Neural cell (in vitro differentiated cells): ENCODE measurements at regions not wholly inside any gene's neighbourhood (a gene's known extent, or its start where the extent isn't known, plus 50 kb on each side); places are given as distances from the start of the nearest gene placed in this dataset.

Experiments
- H2AFZ ChIP-seq: fragments of 200-600, 300-800 bp; sonication (generic), shearing (Covaris generic); 2 replicates; pipeline ENCODE4 v1.6.0; 2014; ENCODE audit warnings: low read depth, mild to moderate bottlenecking, antibody characterized with exemption, low read length, moderate library complexity
- H3F3A ChIP-seq: fragments of 200-600 bp; shearing (Covaris generic); 2 replicates; pipeline ENCODE4 v1.6.1; 2016; ENCODE audit warnings: mild to moderate bottlenecking, moderate library complexity, mixed read lengths, antibody characterized with exemption, low read length; ENCODE audit not compliant: insufficient read depth, poor library complexity, severe bottlenecking
- H3K27ac ChIP-seq: fragments of 200-600, 300-800 bp; sonication (generic), shearing (Covaris generic); 2 replicates; pipeline ENCODE4 v1.5.1; 2014; ENCODE audit warnings: mild to moderate bottlenecking, low read length, moderate library complexity
- H3K27me3 ChIP-seq: fragments of 300-800, 200-600 bp; sonication (generic), shearing (Covaris generic); 2 replicates; pipeline ENCODE4 v1.6.0; 2014; ENCODE audit warnings: mild to moderate bottlenecking, low read depth, low read length, moderate library complexity; ENCODE audit not compliant: insufficient read depth
- H3K36me3 ChIP-seq: fragments of 300-800, 200-600 bp; sonication (generic), shearing (Covaris generic); 2 replicates; pipeline ENCODE4 v1.5.1; 2014; ENCODE audit warnings: mild to moderate bottlenecking, antibody characterized with exemption, low read length, moderate library complexity; ENCODE audit not compliant: insufficient read depth
- H3K4me2 ChIP-seq: fragments of 300-800, 200-600 bp; sonication (generic), shearing (Covaris generic); 2 replicates; pipeline ENCODE4 v1.6.0; 2014; ENCODE audit warnings: mild to moderate bottlenecking, low read length
- H3K4me3 ChIP-seq: fragments of 300-800, 200-600 bp; sonication (generic), shearing (Covaris generic); 2 replicates; pipeline ENCODE4 v1.5.1; 2014; ENCODE audit warnings: mild to moderate bottlenecking, low read length, moderate library complexity
- H3K79me2 ChIP-seq: fragments of 200-600 bp; shearing (Covaris generic); replicated peaks from 2 replicates; pipeline ENCODE4 v1.6.0; 2014; ENCODE audit warnings: mild to moderate bottlenecking, low read length, moderate library complexity; ENCODE audit not compliant: insufficient read depth
- H3K9ac ChIP-seq: fragments of 300-800, 200-600 bp; sonication (generic), shearing (Covaris generic); 2 replicates; pipeline ENCODE4 v1.6.1; 2016; ENCODE audit warnings: mild to moderate bottlenecking, low read length, mixed read lengths
- H3K9me2 ChIP-seq: fragments of 200-600 bp; shearing (Covaris generic); 2 replicates; pipeline ENCODE4 v1.6.1; 2016; ENCODE audit warnings: mild to moderate bottlenecking, low read length, mixed read lengths; ENCODE audit not compliant: insufficient read depth
- H3K9me3 ChIP-seq: fragments of 200-600, 300-800 bp; sonication (generic), shearing (Covaris generic); 2 replicates; pipeline ENCODE4 v1.6.1; 2016; ENCODE audit warnings: mild to moderate bottlenecking, mixed run types, low read length, moderate library complexity, mixed read lengths
- H4K20me1 ChIP-seq: fragments of 200-600 bp; shearing (Covaris generic); 2 replicates; pipeline ENCODE4 v1.6.1; 2016; ENCODE audit warnings: mild to moderate bottlenecking, mixed run types; ENCODE audit not compliant: insufficient read depth
- CTCF ChIP-seq: fragments of 450-650 bp; IDR thresholded peaks from 2 replicates; pipeline ENCODE4 v1.5.1; 2014; ENCODE audit warnings: antibody characterized with exemption, mild to moderate bottlenecking, moderate library complexity; ENCODE audit not compliant: poor library complexity, severe bottlenecking
- EP300 ChIP-seq: fragments of 450-650 bp; conservative IDR thresholded peaks from 2 replicates; pipeline ENCODE4 v1.6.1; 2014; ENCODE audit warnings: antibody characterized with exemption, mild to moderate bottlenecking, moderate library complexity; ENCODE audit not compliant: poor library complexity, severe bottlenecking
- EZH2 ChIP-seq: fragments of 200-600, 300-800 bp; shearing (Covaris generic), sonication (generic); IDR thresholded peaks from 2 replicates; pipeline ENCODE4 v1.6.1; 2014; ENCODE audit warnings: antibody characterized with exemption, low read length, borderline replicate concordance, mild to moderate bottlenecking; ENCODE audit not compliant: insufficient read depth, poor library complexity, severe bottlenecking
- MXI1 ChIP-seq: fragments of 450-650 bp; conservative IDR thresholded peaks from 2 replicates; pipeline ENCODE4 v1.6.1; 2014; ENCODE audit warnings: antibody characterized with exemption, mild to moderate bottlenecking; ENCODE audit not compliant: poor library complexity, severe bottlenecking
- POLR2AphosphoS5 ChIP-seq: IDR thresholded peaks from 2 replicates; pipeline ENCODE4 v1.6.1; 2012
- RAD21 ChIP-seq: fragments of 450-650 bp; conservative IDR thresholded peaks from 2 replicates; pipeline ENCODE4 v1.6.1; 2014; ENCODE audit warnings: antibody characterized with exemption, mild to moderate bottlenecking, moderate library complexity
- REST ChIP-seq: IDR thresholded peaks from 2 replicates; pipeline ENCODE4 v1.6.1; 2012; ENCODE audit warnings: borderline replicate concordance
- SMC3 ChIP-seq: fragments of 450-650 bp; conservative IDR thresholded peaks from 2 replicates; pipeline ENCODE4 v1.6.1; 2014; ENCODE audit warnings: antibody characterized with exemption, mild to moderate bottlenecking, moderate library complexity; ENCODE audit not compliant: poor library complexity
- TAF1 ChIP-seq: IDR thresholded peaks from 2 replicates; pipeline ENCODE4 v1.6.1; 2012; ENCODE audit warnings: low read depth

GRCh38 chr20:61114493-61115175 lies 137.4 kb upstream of the CDH4 start:
- Histone ChIP-seq H3K4me3 (no peak overlapping the region), H3K27ac (no peak overlapping the region), H3K9me3 (no peaks in the 10 kb centered on the region), H3K27me3 (no peaks in the 10 kb centered on the region), H3K4me2 (no peak overlapping the region), H3K79me2 (no peaks in the 10 kb centered on the region), H4K20me1 (no peaks in the 10 kb centered on the region), H3K36me3 (no peaks in the 10 kb centered on the region), H3K9ac (no peak overlapping the region), H2AFZ (no peak overlapping the region), H3K9me2 (no peaks in the 10 kb centered on the region), H3F3A (no peaks in the 10 kb centered on the region)
- no peak for TF ChIP-seq MXI1
- no peak for TF ChIP-seq TAF1

GRCh38 chr20:61115364-61116065 lies 136.5 kb upstream of the CDH4 start:
- TF ChIP-seq REST (no peak), EP300 (no peak), SMC3 (no peak), CTCF (no peak), EZH2 (no peak), POLR2AphosphoS5 (no peak), RAD21 (no peak), TAF1 (no peak)
- H3K27me3 ChIP-seq: no peaks in the 10 kb centered on the region
- H3K4me2 ChIP-seq: no peak overlapping the region
- no peak overlapping the region for H3K27ac ChIP-seq
- H3K9ac ChIP-seq: no peak overlapping the region
- H3K79me2 ChIP-seq: no peaks in the 10 kb centered on the region
- H3K36me3 ChIP-seq: no peaks in the 10 kb centered on the region
- no peaks in the 10 kb centered on the region for H3K9me3 ChIP-seq
- no peak overlapping the region for H2AFZ ChIP-seq
- no peak overlapping the region for H3K4me3 ChIP-seq
- H3F3A ChIP-seq: no peaks in the 10 kb centered on the region
- no peaks in the 10 kb centered on the region for H3K9me2 ChIP-seq
- no peaks in the 10 kb centered on the region for H4K20me1 ChIP-seq
